GM12878 (cell line): ENCODE measurements at regions not wholly inside any gene's neighbourhood (a gene's known extent, or its start where the extent isn't known, plus 50 kb on each side); places are given as distances from the start of the nearest gene placed in this dataset.

Experiments used
- BCL3 ChIP-seq: IDR thresholded peaks from 2 replicates; pipeline ENCODE4 v1.6.1; 2011; ENCODE audit warnings: borderline replicate concordance, low read depth, mild to moderate bottlenecking, moderate library complexity, low read length; ENCODE audit not compliant: insufficient read depth, poor library complexity, severe bottlenecking
- CHD2 ChIP-seq: IDR thresholded peaks from 2 replicates; pipeline ENCODE4 v1.6.1; 2011; ENCODE audit warnings: low read depth, low read length, improper control_type of control experiment, borderline replicate concordance
- CHD4 ChIP-seq: fragments of 200-600 bp; sonication (generic); IDR thresholded peaks from 2 replicates; pipeline ENCODE4 v1.6.1; 2016; ENCODE audit warnings: mild to moderate bottlenecking
- CREM ChIP-seq: IDR thresholded peaks from 2 replicates; pipeline ENCODE4 v1.6.1; 2014; ENCODE audit warnings: antibody characterized with exemption, low read depth
- EED ChIP-seq: sonication (generic); IDR thresholded peaks from 2 replicates; pipeline ENCODE4 v1.6.1; 2016; ENCODE audit warnings: antibody characterized with exemption, low read depth
- EGR1 ChIP-seq, 2 experiments: IDR thresholded peaks; 1 replicate in 1 of 2; 2 replicates in 1 of 2; pipeline ENCODE4 v1.6.1; 2011 to 2012; ENCODE audit warnings: low read depth in 2 of 2, low read length in 2 of 2, borderline replicate concordance in 1 of 2, mild to moderate bottlenecking in 1 of 2, moderate library complexity in 1 of 2
- HDAC2 ChIP-seq: fragments of 200-600 bp; sonication (generic); IDR thresholded peaks from 2 replicates; pipeline ENCODE4 v1.6.1; 2017
- HDGF ChIP-seq: fragments of 450-650 bp; IDR thresholded peaks from 2 replicates; pipeline ENCODE4 v1.6.1; 2016; ENCODE audit warnings: antibody characterized with exemption
- IKZF2 ChIP-seq, 2 experiments: fragments of 450-650 bp; IDR thresholded peaks; 2 replicates each; pipeline ENCODE4 v1.6.1; 2017; ENCODE audit warnings: mild to moderate bottlenecking in 2 of 2, moderate library complexity in 2 of 2
- MTA2 ChIP-seq: fragments of 450-650 bp; IDR thresholded peaks from 2 replicates; pipeline ENCODE4 v1.6.1; 2016; ENCODE audit warnings: low read depth, mild to moderate bottlenecking, moderate library complexity
- MYB ChIP-seq: fragments of 150-350 bp; IDR thresholded peaks from 2 replicates; pipeline ENCODE4 v1.6.1; 2014; ENCODE audit warnings: mild to moderate bottlenecking, low read depth, low read length, borderline replicate concordance
- NBN ChIP-seq: fragments of 450-650 bp; IDR thresholded peaks from 2 replicates; pipeline ENCODE4 v1.6.1; 2016
- NRF1 ChIP-seq: conservative IDR thresholded peaks from 2 replicates; pipeline ENCODE4 v1.6.1; 2011; ENCODE audit warnings: mild to moderate bottlenecking, low read depth, low read length, improper control_type of control experiment
- POLR2AphosphoS2 ChIP-seq: IDR thresholded peaks from 2 replicates; pipeline ENCODE4 v1.6.1; 2011; ENCODE audit warnings: low read depth, mild to moderate bottlenecking, low read length, improper control_type of control experiment, moderate library complexity
- POLR2AphosphoS5 ChIP-seq: IDR thresholded peaks from 2 replicates; pipeline ENCODE4 v1.6.1; 2011; ENCODE audit warnings: mild to moderate bottlenecking, low read length, inconsistent platforms
- RB1 ChIP-seq: fragments of 450-650 bp; formaldehyde crosslinking; IDR thresholded peaks from 2 replicates; pipeline ENCODE4 v1.6.1; 2017; ENCODE audit warnings: mild to moderate bottlenecking, borderline replicate concordance
- SMAD5 ChIP-seq: IDR thresholded peaks from 2 replicates; pipeline ENCODE4 v1.6.1; 2016; ENCODE audit warnings: antibody characterized with exemption, low read depth
- SREBF1 ChIP-seq: IDR thresholded peaks from 2 replicates; pipeline ENCODE4 v1.6.1; 2012; ENCODE audit warnings: mild to moderate bottlenecking, low read length
- SRF ChIP-seq, 2 experiments: IDR thresholded peaks; 2 replicates each; pipeline ENCODE4 v1.6.1; 2011; ENCODE audit warnings: low read depth in 2 of 2, low read length in 2 of 2, mild to moderate bottlenecking in 1 of 2, moderate library complexity in 1 of 2
- TAF1 ChIP-seq: IDR thresholded peaks from 2 replicates; pipeline ENCODE4 v1.6.1; 2011; ENCODE audit warnings: mild to moderate bottlenecking, low read depth, low read length, borderline replicate concordance
- WRNIP1 ChIP-seq: IDR thresholded peaks from 2 replicates; pipeline ENCODE4 v1.6.1; 2011; ENCODE audit warnings: low read depth, low read length, improper control_type of control experiment, borderline replicate concordance
- ZBED1 ChIP-seq: IDR thresholded peaks from 2 replicates; pipeline ENCODE4 v1.6.1; 2016; ENCODE audit warnings: borderline replicate concordance
- ZNF384 ChIP-seq: IDR thresholded peaks from 2 replicates; pipeline ENCODE4 v1.6.1; 2012; ENCODE audit warnings: low read depth, mild to moderate bottlenecking, low read length, improper control_type of control experiment, borderline replicate concordance
- TF ChIP-seq, protein P1 (sequence below): fragments of 450-650 bp; IDR thresholded peaks from 2 replicates; pipeline ENCODE4 v1.6.1; 2017; ENCODE audit warnings: mild to moderate bottlenecking, moderate library complexity
- TF ChIP-seq, protein P2 (sequence below): fragments of 450-650 bp; IDR thresholded peaks from 2 replicates; pipeline ENCODE4 v1.6.1; 2017; ENCODE audit warnings: antibody characterized with exemption, mild to moderate bottlenecking, moderate library complexity

DNA sequence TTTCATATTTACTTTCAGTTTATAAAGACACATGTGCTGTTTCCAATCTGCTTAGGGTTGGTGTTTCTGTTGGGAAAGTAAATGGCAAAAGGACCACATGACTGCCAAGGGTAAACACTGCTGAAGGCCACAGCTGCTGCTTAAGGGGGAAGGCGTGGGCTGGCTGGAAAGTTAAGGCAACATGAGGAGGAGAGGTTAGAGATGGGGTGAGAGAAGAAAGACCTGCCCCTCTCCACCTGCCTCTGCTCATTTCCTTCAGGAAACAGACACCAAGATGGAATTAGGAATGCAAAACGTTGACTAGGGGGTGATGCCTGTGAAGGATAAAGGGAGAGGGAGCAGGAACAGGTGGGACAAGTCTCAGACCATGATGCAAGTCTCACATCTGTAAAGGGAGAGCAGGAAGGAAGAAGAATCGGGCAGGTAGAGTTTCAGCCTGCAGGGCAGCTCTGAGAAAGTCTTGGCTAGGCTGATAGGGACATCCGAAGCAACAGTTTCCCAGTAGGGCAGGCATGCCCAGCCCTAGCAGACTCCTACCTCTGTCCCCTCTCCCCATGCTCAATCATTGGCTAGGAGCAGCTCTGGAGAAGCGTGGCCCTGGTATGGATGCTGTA is 86.0 kb downstream of the CDC42EP3 start (continued):
- TF ChIP-seq, protein P1, sequence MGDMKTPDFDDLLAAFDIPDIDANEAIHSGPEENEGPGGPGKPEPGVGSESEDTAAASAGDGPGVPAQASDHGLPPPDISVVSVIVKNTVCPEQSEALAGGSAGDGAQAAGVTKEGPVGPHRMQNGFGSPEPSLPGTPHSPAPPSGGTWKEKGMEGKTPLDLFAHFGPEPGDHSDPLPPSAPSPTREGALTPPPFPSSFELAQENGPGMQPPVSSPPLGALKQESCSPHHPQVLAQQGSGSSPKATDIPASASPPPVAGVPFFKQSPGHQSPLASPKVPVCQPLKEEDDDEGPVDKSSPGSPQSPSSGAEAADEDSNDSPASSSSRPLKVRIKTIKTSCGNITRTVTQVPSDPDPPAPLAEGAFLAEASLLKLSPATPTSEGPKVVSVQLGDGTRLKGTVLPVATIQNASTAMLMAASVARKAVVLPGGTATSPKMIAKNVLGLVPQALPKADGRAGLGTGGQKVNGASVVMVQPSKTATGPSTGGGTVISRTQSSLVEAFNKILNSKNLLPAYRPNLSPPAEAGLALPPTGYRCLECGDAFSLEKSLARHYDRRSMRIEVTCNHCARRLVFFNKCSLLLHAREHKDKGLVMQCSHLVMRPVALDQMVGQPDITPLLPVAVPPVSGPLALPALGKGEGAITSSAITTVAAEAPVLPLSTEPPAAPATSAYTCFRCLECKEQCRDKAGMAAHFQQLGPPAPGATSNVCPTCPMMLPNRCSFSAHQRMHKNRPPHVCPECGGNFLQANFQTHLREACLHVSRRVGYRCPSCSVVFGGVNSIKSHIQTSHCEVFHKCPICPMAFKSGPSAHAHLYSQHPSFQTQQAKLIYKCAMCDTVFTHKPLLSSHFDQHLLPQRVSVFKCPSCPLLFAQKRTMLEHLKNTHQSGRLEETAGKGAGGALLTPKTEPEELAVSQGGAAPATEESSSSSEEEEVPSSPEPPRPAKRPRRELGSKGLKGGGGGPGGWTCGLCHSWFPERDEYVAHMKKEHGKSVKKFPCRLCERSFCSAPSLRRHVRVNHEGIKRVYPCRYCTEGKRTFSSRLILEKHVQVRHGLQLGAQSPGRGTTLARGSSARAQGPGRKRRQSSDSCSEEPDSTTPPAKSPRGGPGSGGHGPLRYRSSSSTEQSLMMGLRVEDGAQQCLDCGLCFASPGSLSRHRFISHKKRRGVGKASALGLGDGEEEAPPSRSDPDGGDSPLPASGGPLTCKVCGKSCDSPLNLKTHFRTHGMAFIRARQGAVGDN, result peak; percentile 65; the same call in 1 of the 2 replicates
- TF ChIP-seq WRNIP1, result no peak
- no peak for TF ChIP-seq SMAD5
- 0 out of 2 replicates have a peak, but pooled peaks have one; percentile 11 for TF ChIP-seq MTA2
- 0 out of 2 replicates have a peak, but pooled peaks have one; percentile 11 for TF ChIP-seq CREM
- no peak for TF ChIP-seq SREBF1
- TF ChIP-seq MYB, result no peak
- TF ChIP-seq EED, result peak; percentile 77
- TF ChIP-seq HDGF, result 0 out of 2 replicates have a peak, but pooled peaks have one; percentile 66
- TF ChIP-seq CHD2, result peak; percentile 28; the same call in 1 of the 2 replicates
- TF ChIP-seq, protein P2, sequence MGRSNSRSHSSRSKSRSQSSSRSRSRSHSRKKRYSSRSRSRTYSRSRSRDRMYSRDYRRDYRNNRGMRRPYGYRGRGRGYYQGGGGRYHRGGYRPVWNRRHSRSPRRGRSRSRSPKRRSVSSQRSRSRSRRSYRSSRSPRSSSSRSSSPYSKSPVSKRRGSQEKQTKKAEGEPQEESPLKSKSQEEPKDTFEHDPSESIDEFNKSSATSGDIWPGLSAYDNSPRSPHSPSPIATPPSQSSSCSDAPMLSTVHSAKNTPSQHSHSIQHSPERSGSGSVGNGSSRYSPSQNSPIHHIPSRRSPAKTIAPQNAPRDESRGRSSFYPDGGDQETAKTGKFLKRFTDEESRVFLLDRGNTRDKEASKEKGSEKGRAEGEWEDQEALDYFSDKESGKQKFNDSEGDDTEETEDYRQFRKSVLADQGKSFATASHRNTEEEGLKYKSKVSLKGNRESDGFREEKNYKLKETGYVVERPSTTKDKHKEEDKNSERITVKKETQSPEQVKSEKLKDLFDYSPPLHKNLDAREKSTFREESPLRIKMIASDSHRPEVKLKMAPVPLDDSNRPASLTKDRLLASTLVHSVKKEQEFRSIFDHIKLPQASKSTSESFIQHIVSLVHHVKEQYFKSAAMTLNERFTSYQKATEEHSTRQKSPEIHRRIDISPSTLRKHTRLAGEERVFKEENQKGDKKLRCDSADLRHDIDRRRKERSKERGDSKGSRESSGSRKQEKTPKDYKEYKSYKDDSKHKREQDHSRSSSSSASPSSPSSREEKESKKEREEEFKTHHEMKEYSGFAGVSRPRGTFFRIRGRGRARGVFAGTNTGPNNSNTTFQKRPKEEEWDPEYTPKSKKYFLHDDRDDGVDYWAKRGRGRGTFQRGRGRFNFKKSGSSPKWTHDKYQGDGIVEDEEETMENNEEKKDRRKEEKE, result no peak
- TF ChIP-seq TAF1, result 0 out of 2 replicates have a peak, but pooled peaks have one; percentile 11
- TF ChIP-seq EGR1 (IDR thresholded peaks at IDR 0.05; ENCODE audit: borderline replicate concordance in 1 of 2, low read depth in 2 of 2, low read length in 2 of 2), result peak in 1 of 2 experiments; percentile 73; a peak in 1 of 3 replicates
- peak; percentile 56 to 57; a peak in 3 of 4 replicates for TF ChIP-seq IKZF2 (IDR thresholded peaks at IDR 0.05)
- no peak for TF ChIP-seq ZNF384
- no peak for TF ChIP-seq CHD4
- 0 out of 2 replicates have a peak, but pooled peaks have one; percentile 34 for TF ChIP-seq NBN
- no peak for TF ChIP-seq RB1
- no peak for TF ChIP-seq POLR2AphosphoS2
- no peak for TF ChIP-seq BCL3
- no peak for TF ChIP-seq NRF1
- TF ChIP-seq SRF (IDR thresholded peaks at IDR 0.05; ENCODE audit: low read depth in 2 of 2, low read length in 2 of 2), result no peak
- no peak for TF ChIP-seq HDAC2
- no peak for TF ChIP-seq POLR2AphosphoS5
- TF ChIP-seq ZBED1, result 0 out of 2 replicates have a peak, but pooled peaks have one; percentile 30
